RCC 7860 (cell line): ENCODE measurements at regions not wholly inside any gene's neighbourhood (a gene's known extent, or its start where the extent isn't known, plus 50 kb on each side); places are given as distances from the start of the nearest gene placed in this dataset.
"Not testable (repeated sequence)": the region's sequence is repeated elsewhere in the genome, so short reads cannot be mapped to it uniquely, and the experiment has no call there.

Source experiments
- DNase-seq: peaks from one replicate; pipeline ENCODE4 v3.0.0-alpha.2; 2015; ENCODE audit warnings: low spot score
- FAIRE-seq: peaks from 2 replicates; lab custom pipeline; 2012; peaks lifted over from hg19 to GRCh38; lab: Jason Lieb, UNC

- DNase-seq: no peak
- no peak for FAIRE-seq
Measured at GRCh38 chr7:115793958-115794702, 236.4 kb downstream of the TFEC start.

- DNase-seq: no peak
- no peak for FAIRE-seq
Measured at GRCh38 chr7:115789901-115790300, 240.7 kb downstream of the TFEC start.

GRCh38 chr7:115789473-115789872 is 241.1 kb downstream of the TFEC start:
- DNase-seq, FAIRE-seq: not testable (repeated sequence)

- FAIRE-seq: no peak
Measured at GRCh38 chr7:115782696-115783490, 247.7 kb downstream of the TFEC start.

GRCh38 chr7:115779561-115779960 is 251.0 kb downstream of the TFEC start:
- DNase-seq: no peak
- FAIRE-seq: no peak

More at GRCh38 chr7:115782696-115783490, 247.7 kb downstream of the TFEC start:
- no peak for DNase-seq

GRCh38 chr7:115775981-115776380 is 254.6 kb downstream of the TFEC start:
- FAIRE-seq (no peak), DNase-seq (no peak)

GRCh38 chr7:115763347-115763746 is 267.2 kb downstream of the TFEC start:
- no peak for FAIRE-seq

GRCh38 chr7:115758025-115758424 is 272.5 kb downstream of the TFEC start:
- DNase-seq (no peak), FAIRE-seq (no peak)

More at GRCh38 chr7:115763347-115763746, 267.2 kb downstream of the TFEC start:
- DNase-seq: no peak

- FAIRE-seq: no peak
- no peak for DNase-seq
Measured at GRCh38 chr7:115754226-115754625, 276.3 kb downstream of the TFEC start.

- no peak for DNase-seq
- FAIRE-seq: no peak
Measured at GRCh38 chr7:115749924-115750323, 280.6 kb downstream of the TFEC start.

GRCh38 chr7:115748123-115748738 is 282.3 kb downstream of the TFEC start:
- DNase-seq (no peak), FAIRE-seq (peak; percentile 43)

GRCh38 chr7:115747174-115747573 is 283.4 kb downstream of the TFEC start:
- FAIRE-seq: no peak
- no peak for DNase-seq

GRCh38 chr7:115740043-115740442 is 290.5 kb downstream of the TFEC start:
- FAIRE-seq (no peak), DNase-seq (no peak)

GRCh38 chr7:115734641-115735040 is 295.9 kb downstream of the TFEC start:
- no peak for FAIRE-seq

GRCh38 chr7:115731796-115732471 is 298.6 kb downstream of the TFEC start:
- DNase-seq: no peak
- FAIRE-seq: no peak

More at GRCh38 chr7:115734641-115735040, 295.9 kb downstream of the TFEC start:
- no peak for DNase-seq

- DNase-seq (no peak), FAIRE-seq (no peak)
Measured at GRCh38 chr7:115728518-115728917, 302.0 kb downstream of the TFEC start.

- FAIRE-seq: no peak
- DNase-seq: no peak
Measured at GRCh38 chr7:115724400-115725056, 306.0 kb downstream of the TFEC start.

GRCh38 chr7:115722302-115722977 is 308.1 kb downstream of the TFEC start:
- DNase-seq (no peak), FAIRE-seq (no peak)

GRCh38 chr7:115721293-115722217 is 309.0 kb downstream of the TFEC start:
- peak; percentile 4 for FAIRE-seq

More at GRCh38 chr7:115721293-115722217, 309.0 kb downstream of the TFEC start:
- DNase-seq: no peak
